ENCODE measurements at regions not wholly inside any gene's neighbourhood (a gene's known extent, or its start where the extent isn't known, plus 50 kb on each side); places are given as distances from the start of the nearest gene placed in this dataset.

- WGBS (ENCODE audit: extremely low coverage, insufficient read length, low lambda C conversion rate) = no CpG with 5 or more reads among the region's 5 CpGs
- H3K23ac ChIP-seq (ENCODE audit: insufficient read length, low read depth, low read length) = no peak overlapping the region
- H2BK15ac ChIP-seq (ENCODE audit: low read depth, low read length) = no peak overlapping the region
- H3K79me1 ChIP-seq (ENCODE audit: insufficient read depth, low read depth, low read length, poor library complexity, severe bottlenecking) = no peaks in the 10 kb centered on the region
- Mint-ChIP-seq H3K36me3 (ENCODE audit: insufficient read depth in 1 of 3, low read depth in 3 of 3) (peaks cover 4 to 5% (median 4%) of the 10 kb centered on the region in 3 experiments), H3K4me1 (peaks cover 0 to 5% of the 10 kb centered on the region in 2 experiments; a peak in 1 of 4 replicates), H3K27me3 (ENCODE audit: low read depth) (no peaks in the 10 kb centered on the region), H3K27ac (peak overlapping the region in 1 of 3 experiments; percentile 59; a peak in 1 of 7 replicates), H3K9me3 (peaks cover 5 to 8% of the 10 kb centered on the region in 2 experiments), H3K4me3 (no peak overlapping the region)
- H3K4me2 ChIP-seq (ENCODE audit: insufficient read depth, insufficient read length, low read length) = no peak overlapping the region
- no peaks in the 10 kb centered on the region for H3K79me2 ChIP-seq (ENCODE audit: insufficient read depth, low read length)
- H4K8ac ChIP-seq (replicated peaks; ENCODE audit: insufficient read length, low read depth, low read length) = no peak overlapping the region
- H2AFZ ChIP-seq (ENCODE audit: low read length) = no peak overlapping the region
- no peak overlapping the region for H3K27ac ChIP-seq (ENCODE audit: insufficient read length, low read depth, low read length)
- no peak overlapping the region for H2BK5ac ChIP-seq (ENCODE audit: insufficient read length, low read length)
- H2BK120ac ChIP-seq (ENCODE audit: low read depth, low read length, poor library complexity, severe bottlenecking) = no peak overlapping the region
- no peaks in the 10 kb centered on the region for H3K9me3 ChIP-seq (ENCODE audit: control insufficient read depth, low read depth, low read length)
- H2BK20ac ChIP-seq (ENCODE audit: low read depth, low read length, poor library complexity, severe bottlenecking) = no peak overlapping the region
- no peak overlapping the region for H3K56ac ChIP-seq (ENCODE audit: insufficient read length, low read depth, low read length)
- no peak overlapping the region for H3K14ac ChIP-seq (ENCODE audit: insufficient read depth, low read length)
- TF ChIP-seq, protein P1, sequence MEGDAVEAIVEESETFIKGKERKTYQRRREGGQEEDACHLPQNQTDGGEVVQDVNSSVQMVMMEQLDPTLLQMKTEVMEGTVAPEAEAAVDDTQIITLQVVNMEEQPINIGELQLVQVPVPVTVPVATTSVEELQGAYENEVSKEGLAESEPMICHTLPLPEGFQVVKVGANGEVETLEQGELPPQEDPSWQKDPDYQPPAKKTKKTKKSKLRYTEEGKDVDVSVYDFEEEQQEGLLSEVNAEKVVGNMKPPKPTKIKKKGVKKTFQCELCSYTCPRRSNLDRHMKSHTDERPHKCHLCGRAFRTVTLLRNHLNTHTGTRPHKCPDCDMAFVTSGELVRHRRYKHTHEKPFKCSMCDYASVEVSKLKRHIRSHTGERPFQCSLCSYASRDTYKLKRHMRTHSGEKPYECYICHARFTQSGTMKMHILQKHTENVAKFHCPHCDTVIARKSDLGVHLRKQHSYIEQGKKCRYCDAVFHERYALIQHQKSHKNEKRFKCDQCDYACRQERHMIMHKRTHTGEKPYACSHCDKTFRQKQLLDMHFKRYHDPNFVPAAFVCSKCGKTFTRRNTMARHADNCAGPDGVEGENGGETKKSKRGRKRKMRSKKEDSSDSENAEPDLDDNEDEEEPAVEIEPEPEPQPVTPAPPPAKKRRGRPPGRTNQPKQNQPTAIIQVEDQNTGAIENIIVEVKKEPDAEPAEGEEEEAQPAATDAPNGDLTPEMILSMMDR (conservative IDR thresholded peaks at IDR 0.05) = no peak
- H3K27me3 ChIP-seq (ENCODE audit: insufficient read depth, low read length) = no peaks in the 10 kb centered on the region
- no peak overlapping the region for H4K91ac ChIP-seq (ENCODE audit: insufficient read length, low read depth, low read length)
- no peak overlapping the region for H2AK5ac ChIP-seq (ENCODE audit: insufficient read length, low read length)
- no peak overlapping the region for H4K5ac ChIP-seq (ENCODE audit: insufficient read length, low read depth, low read length)
- no peaks in the 10 kb centered on the region for H3K4me1 ChIP-seq (ENCODE audit: insufficient read depth, low read length)
- H3K9ac ChIP-seq (ENCODE audit: extremely low read depth, insufficient read length, low read length) = no peak overlapping the region
- no peak for DNase-seq
- no peaks in the 10 kb centered on the region for H4K20me1 ChIP-seq (ENCODE audit: control insufficient read depth, insufficient read depth, insufficient read length)
- no peak overlapping the region for H3K4ac ChIP-seq (ENCODE audit: low read depth, low read length)
- no peak overlapping the region for H3T11ph ChIP-seq (ENCODE audit: low read length)
- H3K18ac ChIP-seq (ENCODE audit: insufficient read length, low read depth, low read length) = no peak overlapping the region
- no peak overlapping the region for H2BK12ac ChIP-seq (ENCODE audit: insufficient read length, low read depth, low read length)
- H3K23me2 ChIP-seq (ENCODE audit: insufficient read length, low read depth, low read length, poor library complexity, severe bottlenecking) = no peaks in the 10 kb centered on the region
These were observed 121.2 kb upstream of the ANKRD28 start for GRCh38 chr3:15918988-15919387.
